GM21515 (cell line): ENCODE measurements at regions not wholly inside any gene's neighbourhood (a gene's known extent, or its start where the extent isn't known, plus 50 kb on each side); places are given as distances from the start of the nearest gene placed in this dataset.

Experiments
- ATAC-seq: cut with Tn5 transposase; IDR thresholded peaks from one replicate; pipeline ENCODE4 v1.9.1; 2021; ENCODE audit not compliant: unreplicated experiment

- peak; percentile 99 for ATAC-seq
Measured at GRCh38 chr11:15650105-15650938, 535.6 kb downstream of the INSC start.

GRCh38 chr11:15651033-15651432 lies 536.3 kb downstream of the INSC start:
- ATAC-seq: no peak

DNA sequence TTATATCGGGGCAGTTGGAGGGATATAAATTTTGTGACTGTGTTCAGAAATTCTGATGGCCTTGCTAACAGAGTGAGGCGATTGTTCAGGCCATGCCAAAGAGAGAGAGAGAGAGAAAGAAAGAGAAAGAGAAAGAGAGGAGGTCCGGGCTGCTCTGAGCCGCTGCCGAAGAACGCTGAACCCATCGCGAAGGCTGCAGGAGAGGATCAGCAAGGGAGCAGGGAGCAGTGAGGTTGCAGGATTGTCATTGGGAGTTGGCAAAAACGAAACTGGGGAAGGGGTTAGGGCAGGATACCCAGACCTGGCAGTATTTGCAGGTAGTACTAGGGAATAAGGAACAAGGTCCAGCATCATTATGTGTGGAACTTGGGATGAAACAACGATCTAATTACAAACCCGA lies 537.1 kb downstream of the INSC start:
- no peak for ATAC-seq

- ATAC-seq: no peak
Measured at GRCh38 chr11:15653191-15653710, 538.5 kb downstream of the INSC start.

DNA sequence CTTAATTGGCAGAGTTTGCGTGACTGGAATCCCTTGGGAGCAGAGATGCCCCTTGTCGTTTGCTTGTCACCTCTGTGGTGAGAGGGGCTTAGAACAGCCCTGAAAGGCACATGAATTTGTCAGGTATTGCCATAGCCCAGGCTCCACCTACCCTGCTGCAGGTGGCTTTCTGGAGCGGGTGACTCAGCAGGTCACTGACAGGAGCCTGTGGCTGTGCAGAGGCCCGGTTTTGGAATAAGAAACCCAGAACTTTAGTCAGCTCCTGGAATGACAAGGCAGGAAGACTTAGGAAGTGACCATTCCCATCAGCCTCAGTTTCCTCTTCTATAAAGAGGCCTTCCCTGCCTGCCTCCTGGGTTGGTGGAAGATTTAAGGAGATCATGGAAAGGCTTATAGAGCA lies 539.7 kb downstream of the INSC start:
- no peak for ATAC-seq

DNA sequence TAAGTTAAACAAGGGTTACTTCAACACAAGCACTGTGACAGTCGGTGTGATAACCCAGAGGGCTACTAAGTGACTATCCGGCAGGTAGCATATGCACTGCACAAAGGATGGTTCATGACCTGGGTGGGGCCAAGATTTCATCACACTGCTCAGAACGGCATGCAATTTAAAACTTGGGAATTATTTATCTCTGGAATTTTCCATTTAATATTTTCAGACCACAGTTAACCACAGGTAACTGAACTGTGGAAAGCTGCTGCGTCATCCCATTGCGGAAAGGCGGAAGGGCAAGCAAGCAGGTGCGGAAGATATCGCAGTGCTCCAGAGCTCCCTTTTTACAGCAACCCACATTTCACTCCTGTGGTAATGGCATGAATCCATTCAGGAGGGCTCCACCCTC lies 540.8 kb downstream of the INSC start:
- no peak for ATAC-seq

GRCh38 chr11:15657264-15657663 lies 542.5 kb downstream of the INSC start:
- no peak for ATAC-seq

- no peak for ATAC-seq
Measured at GRCh38 chr11:15660496-15660895, 545.8 kb downstream of the INSC start.

DNA sequence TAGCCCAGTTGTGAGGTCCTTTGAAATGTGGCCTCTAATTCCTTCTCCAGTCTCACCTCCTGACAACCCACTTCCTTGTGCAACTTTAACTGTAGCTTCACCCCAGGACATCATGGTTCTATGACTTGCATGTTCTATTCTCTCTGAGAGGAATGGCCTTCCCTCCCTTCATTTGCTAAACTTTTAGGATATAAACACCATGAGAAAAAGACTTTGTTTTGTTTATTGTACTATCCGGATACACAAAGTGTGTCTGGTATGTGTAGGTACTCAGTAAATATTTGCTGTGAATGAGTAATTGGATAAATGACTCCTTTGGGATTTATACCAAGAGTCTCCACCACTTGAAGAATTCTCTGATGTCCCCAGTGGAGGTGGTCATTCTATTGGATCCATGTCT lies 547.6 kb downstream of the INSC start:
- ATAC-seq: no peak

DNA sequence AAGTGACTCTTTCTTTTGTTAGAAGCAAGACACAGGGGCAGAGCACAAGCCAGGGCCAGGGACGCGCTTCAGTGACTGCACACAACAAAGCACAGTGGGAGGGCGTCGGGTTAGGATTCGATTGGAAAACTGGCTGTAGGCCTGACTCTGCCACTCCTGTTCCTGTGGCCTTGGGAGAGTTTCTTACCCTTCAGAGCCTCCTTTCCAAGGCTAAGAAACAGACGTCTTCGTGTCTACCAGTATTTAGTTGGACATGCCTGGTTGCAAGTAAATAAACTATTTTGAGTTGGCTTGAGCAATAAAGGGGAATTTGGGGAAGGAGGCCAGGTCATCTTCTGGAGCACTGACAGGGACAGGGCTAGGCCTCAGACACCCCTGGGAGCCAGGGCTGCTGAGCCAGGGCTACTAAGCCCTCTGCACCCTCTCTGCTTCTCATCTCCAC lies 549.1 kb downstream of the INSC start:
- no peak for ATAC-seq

- no peak for ATAC-seq
Measured at GRCh38 chr11:15665368-15665871, 550.7 kb downstream of the INSC start.

- ATAC-seq: no peak
Measured at GRCh38 chr11:15667127-15667725, 552.5 kb downstream of the INSC start.

DNA sequence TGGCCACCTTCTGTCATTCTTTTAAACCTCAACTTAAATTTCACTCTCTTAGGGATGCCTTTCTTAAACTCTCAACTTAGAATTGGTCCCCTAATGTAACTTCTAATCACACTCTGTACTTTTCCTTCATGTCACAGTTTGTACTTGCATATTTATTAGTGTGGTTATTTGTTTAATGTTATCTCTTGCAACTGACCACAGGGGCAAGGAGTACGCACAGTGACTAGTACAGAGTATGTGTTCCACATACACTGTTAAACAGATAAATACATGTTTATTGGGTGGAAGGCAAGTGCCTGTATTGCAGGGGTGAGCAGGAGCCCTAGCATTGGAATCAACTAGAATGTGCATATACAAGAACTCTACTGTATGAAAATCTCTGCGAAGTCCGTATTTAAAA lies 554.0 kb downstream of the INSC start:
- ATAC-seq: no peak

GRCh38 chr11:15670520-15671070 lies 555.9 kb downstream of the INSC start:
- no peak for ATAC-seq

DNA sequence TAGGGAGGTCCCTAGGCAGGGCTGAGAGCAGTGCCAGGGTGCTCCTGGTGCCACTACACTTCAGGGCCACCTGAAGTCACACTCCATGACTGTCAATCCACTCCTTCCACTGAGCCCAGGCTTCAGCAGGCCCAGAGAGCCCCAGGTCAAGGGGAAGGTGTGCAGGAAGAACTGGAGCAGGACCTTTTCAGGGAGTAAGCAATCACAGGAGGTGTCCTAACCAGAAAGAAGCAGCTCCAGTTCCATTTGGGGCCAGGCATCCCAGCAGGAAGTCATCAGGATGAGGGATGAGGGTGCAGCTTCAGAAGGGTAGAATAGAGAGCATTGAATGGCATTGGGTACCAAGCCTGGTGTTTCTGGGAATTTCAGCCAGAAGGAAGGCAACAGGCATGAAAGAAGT lies 556.5 kb downstream of the INSC start:
- ATAC-seq: no peak

DNA sequence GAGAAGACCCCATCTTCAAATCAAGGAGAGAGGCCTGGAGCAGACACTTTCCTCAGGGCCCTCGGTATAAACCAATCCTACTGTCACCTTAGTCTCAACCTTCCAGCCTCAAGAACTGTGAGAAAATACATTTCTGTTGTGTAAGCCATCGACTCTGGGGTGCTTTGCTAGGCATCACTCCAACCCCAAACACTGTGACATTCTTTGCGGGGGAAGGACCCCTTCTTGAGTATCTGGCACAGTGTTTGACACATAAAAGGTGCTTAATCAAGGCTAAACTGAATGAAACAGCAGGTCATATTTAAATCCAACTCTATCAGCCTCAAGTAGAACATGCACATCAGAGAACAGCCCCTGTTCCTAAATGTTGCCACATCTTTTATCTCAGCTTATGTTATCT lies 558.1 kb downstream of the INSC start:
- ATAC-seq: no peak

- ATAC-seq: no peak
Measured at GRCh38 chr11:15673408-15673831, 558.7 kb downstream of the INSC start.

GRCh38 chr11:15674756-15675155 lies 560.0 kb downstream of the INSC start:
- ATAC-seq: no peak

GRCh38 chr11:15675683-15676082 lies 561.0 kb downstream of the INSC start:
- no peak for ATAC-seq

GRCh38 chr11:15677181-15677580 lies 562.5 kb downstream of the INSC start:
- ATAC-seq: no peak

DNA sequence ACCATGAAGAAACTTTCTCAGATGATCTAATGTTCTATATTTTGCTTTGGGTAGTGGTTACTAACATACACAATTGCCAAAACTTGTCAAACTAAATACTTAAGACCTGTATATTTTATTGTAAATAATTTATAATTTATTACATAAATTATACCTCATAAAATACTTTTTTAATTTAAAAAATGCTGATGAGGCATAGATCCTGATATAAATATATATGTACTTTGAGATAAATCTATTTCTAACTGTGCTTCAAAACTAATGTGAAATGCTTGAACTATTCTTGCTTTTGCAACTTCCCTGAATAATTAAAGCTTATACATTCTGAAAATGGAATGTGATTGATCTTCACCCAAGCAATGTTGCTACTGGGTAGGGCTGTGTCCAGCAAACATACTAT lies 568.8 kb downstream of the INSC start:
- ATAC-seq: no peak

GRCh38 chr11:15685306-15685705 lies 570.6 kb downstream of the INSC start:
- ATAC-seq: no peak
